HepG2 (cell line): ENCODE measurements at regions not wholly inside any gene's neighbourhood (a gene's known extent, or its start where the extent isn't known, plus 50 kb on each side); places are given as distances from the start of the nearest gene placed in this dataset.
"Not testable (repeated sequence)": the region's sequence is repeated elsewhere in the genome, so short reads cannot be mapped to it uniquely, and the experiment has no call there.

Experiments
- ATAC-seq: fragments of 200-7000 bp; cut with Tn5 transposase; 3 replicates; pipeline ENCODE4 v1.9.1; 2020; ENCODE audit warnings: mild to moderate bottlenecking, moderate library complexity
- BruUV-seq: library from RNA; stranded (reverse); fragments of 400-500 nt; replicated peaks from 2 replicates; lab custom pipeline; 2021; lab: Mats Ljungman, UMichigan
- CTCF ChIA-PET: fragments of 300-600 bp; formaldehyde crosslinking; extraction: SDS; loops from one replicate; lab custom pipeline; 2021; ENCODE audit warnings: low total read pairs, inconsistent platforms, low intra/inter-chr PET ratio; lab: Yijun Ruan, JAX
- POLR2A ChIA-PET: fragments of 350-600 bp; sonication (Branson Sonifier 250); formaldehyde crosslinking; loops from one replicate; lab custom pipeline; 2020; ENCODE audit warnings: antibody characterized with exemption, inconsistent platforms; lab: Yijun Ruan, JAX
- DNase-seq: peaks from one replicate; pipeline ENCODE4 v3.0.0-alpha.2; 2015; ENCODE audit warnings: low spot score
- FAIRE-seq: peaks from 3 replicates; lab custom pipeline; 2011; peaks lifted over from hg19 to GRCh38; lab: Jason Lieb, UNC
- H2AFZ ChIP-seq: one replicate; pipeline ENCODE4 v1.6.1; 2011; ENCODE audit warnings: low read length, inconsistent platforms
- H3K27ac ChIP-seq: fragments of 300-600 bp; 3 replicates; pipeline ENCODE4 v1.8.0; 2011; ENCODE audit warnings: mixed run types, mild to moderate bottlenecking, mixed read lengths, low read length, inconsistent platforms; ENCODE audit not compliant: insufficient read depth; ENCODE audit errors: extremely low read length
- H3K27me3 ChIP-seq, 2 experiments: fragments of 200-600 bp in 1 of 2; 2 replicates in 1 of 2; 3 replicates in 1 of 2; pipeline versions ENCODE4 v1.6.0 to v1.8.0; 2011; ENCODE audit warnings: low read length in 2 of 2, mild to moderate bottlenecking in 2 of 2, moderate library complexity in 2 of 2, inconsistent platforms in 1 of 2; ENCODE audit not compliant: insufficient read depth in 2 of 2, control insufficient read depth in 1 of 2
- H3K36me3 ChIP-seq, 2 experiments: fragments of 200-600 bp in 1 of 2; replicated peaks in 1 of 2; 2 replicates in 1 of 2; 3 replicates in 1 of 2; pipeline versions ENCODE4 v1.5.1 to v1.8.0; 2011; ENCODE audit warnings: low read length in 2 of 2, inconsistent platforms in 1 of 2; ENCODE audit not compliant: insufficient read depth in 2 of 2, control insufficient read depth in 1 of 2
- H3K4me1 ChIP-seq: 2 replicates; pipeline ENCODE4 v1.5.1; 2012; ENCODE audit warnings: low read length, inconsistent platforms; ENCODE audit not compliant: insufficient read depth
- H3K4me2 ChIP-seq: 2 replicates; pipeline ENCODE4 v1.6.0; 2011; ENCODE audit warnings: low read depth, low read length, inconsistent platforms
- H3K4me3 ChIP-seq, 3 experiments: fragments of 200-600 bp in 1 of 3; sonication (generic), shearing (Covaris generic) in 1 of 3; replicated peaks in 1 of 3; 2 replicates each; pipeline ENCODE4 v1.5.1; 2011 to 2016; ENCODE audit warnings: low read length in 3 of 3, inconsistent platforms in 2 of 3, low read depth in 2 of 3, mild to moderate bottlenecking in 2 of 3, control low read depth in 1 of 3, mixed read lengths in 1 of 3; ENCODE audit not compliant: insufficient read depth in 1 of 3
- H3K79me2 ChIP-seq: one replicate; pipeline ENCODE4 v1.6.1; 2011; ENCODE audit warnings: low read length, inconsistent platforms; ENCODE audit not compliant: insufficient read depth
- H3K9ac ChIP-seq: 2 replicates; pipeline ENCODE4 v1.6.0; 2011; ENCODE audit warnings: mild to moderate bottlenecking, low read depth, low read length, inconsistent platforms; ENCODE audit not compliant: insufficient read depth
- H3K9me3 ChIP-seq: 2 replicates; pipeline ENCODE4 v1.5.1; 2012; ENCODE audit warnings: mild to moderate bottlenecking, low read length
- H4K20me1 ChIP-seq: 2 replicates; pipeline ENCODE4 v1.6.0; 2011; ENCODE audit warnings: inconsistent platforms, mild to moderate bottlenecking, low read length, moderate library complexity; ENCODE audit not compliant: insufficient read depth
- EEA1 ChIP-seq: sonication (generic); formaldehyde crosslinking; IDR thresholded peaks from 2 replicates; pipeline ENCODE4 v1.5.1; 2020; ENCODE audit warnings: mild to moderate bottlenecking, missing genetic modification reagents, borderline replicate concordance
- IKZF4 ChIP-seq: sonication (generic); formaldehyde crosslinking; IDR thresholded peaks from 2 replicates; pipeline ENCODE4 v1.5.1; 2020; ENCODE audit warnings: borderline replicate concordance, mild to moderate bottlenecking, low read depth, missing genetic modification reagents; ENCODE audit errors: not compliant biosample characterization
- JUND ChIP-seq: sonication (generic); formaldehyde crosslinking; IDR thresholded peaks from 2 replicates; pipeline ENCODE4 v1.8.0; 2022; ENCODE audit warnings: mild to moderate bottlenecking, missing genetic modification reagents
- MED8 ChIP-seq: sonication (generic); formaldehyde crosslinking; IDR thresholded peaks from 2 replicates; pipeline ENCODE4 v1.8.1; 2023; ENCODE audit warnings: mild to moderate bottlenecking, missing genetic modification reagents; ENCODE audit not compliant: insufficient replicate concordance
- TAF1 ChIP-seq: sonication (generic); formaldehyde crosslinking; IDR thresholded peaks from 2 replicates; pipeline ENCODE4 v1.4.0; 2020; ENCODE audit warnings: missing genetic modification reagents
- ZMAT3 ChIP-seq: sonication (generic); formaldehyde crosslinking; conservative IDR thresholded peaks from 2 replicates; pipeline ENCODE4 v1.7.0; 2021; ENCODE audit warnings: missing genetic modification reagents
- WGBS: methylation state at CpG from one replicate; pipeline ENCODE4 v1.1.6; 2017; ENCODE audit warnings: low lambda C conversion rate; 5-methylcytosine and 5-hydroxymethylcytosine counted together
- in situ Hi-C: cut with HindIII; loops from 2 replicates; pipeline ENCODE4 v1.10.0; 2017; ENCODE audit warnings: low pct_unique_long_range_greater_than_20kb; ENCODE audit not compliant: extremely low pct_ligation_motif_present
- intact Hi-C: fragments of 100-400 bp; cut with micrococcal nuclease; formaldehyde crosslinking; loops from one replicate; pipeline ENCODE4 v1.10.0; 2022; ENCODE audit not compliant: unreplicated experiment
- TF ChIP-seq, protein P1 (sequence below): sonication (generic); formaldehyde crosslinking; IDR thresholded peaks from 2 replicates; pipeline ENCODE4 v1.4.0; 2020; ENCODE audit warnings: missing genetic modification reagents, borderline replicate concordance

DNA sequence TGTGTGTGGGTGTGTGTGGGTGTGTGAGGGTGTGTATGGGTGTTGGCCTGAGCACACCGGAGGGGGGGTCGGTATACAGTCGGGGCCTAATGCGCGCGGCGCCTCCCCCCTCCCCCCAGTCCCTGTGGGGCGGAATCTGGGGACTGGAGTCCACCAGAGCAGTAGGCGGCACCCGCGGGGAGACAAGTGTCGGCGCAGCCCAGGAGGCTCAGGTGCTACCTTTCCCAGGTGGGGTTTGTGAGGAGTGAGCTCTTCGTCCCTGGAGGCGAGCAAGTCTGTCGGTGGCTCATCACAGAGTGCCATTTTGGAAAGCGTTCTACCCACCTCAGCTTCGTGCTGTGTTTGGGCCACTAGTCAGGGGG, 2896.1 kb upstream of the TEKT4 start (continued):
- no peak for TF ChIP-seq ZMAT3 (CRISPR knock-in tag)
- TF ChIP-seq IKZF4 (CRISPR knock-in tag), result no peak
- TF ChIP-seq MED8 (CRISPR knock-in tag), result no peak
- TF ChIP-seq, protein P1, sequence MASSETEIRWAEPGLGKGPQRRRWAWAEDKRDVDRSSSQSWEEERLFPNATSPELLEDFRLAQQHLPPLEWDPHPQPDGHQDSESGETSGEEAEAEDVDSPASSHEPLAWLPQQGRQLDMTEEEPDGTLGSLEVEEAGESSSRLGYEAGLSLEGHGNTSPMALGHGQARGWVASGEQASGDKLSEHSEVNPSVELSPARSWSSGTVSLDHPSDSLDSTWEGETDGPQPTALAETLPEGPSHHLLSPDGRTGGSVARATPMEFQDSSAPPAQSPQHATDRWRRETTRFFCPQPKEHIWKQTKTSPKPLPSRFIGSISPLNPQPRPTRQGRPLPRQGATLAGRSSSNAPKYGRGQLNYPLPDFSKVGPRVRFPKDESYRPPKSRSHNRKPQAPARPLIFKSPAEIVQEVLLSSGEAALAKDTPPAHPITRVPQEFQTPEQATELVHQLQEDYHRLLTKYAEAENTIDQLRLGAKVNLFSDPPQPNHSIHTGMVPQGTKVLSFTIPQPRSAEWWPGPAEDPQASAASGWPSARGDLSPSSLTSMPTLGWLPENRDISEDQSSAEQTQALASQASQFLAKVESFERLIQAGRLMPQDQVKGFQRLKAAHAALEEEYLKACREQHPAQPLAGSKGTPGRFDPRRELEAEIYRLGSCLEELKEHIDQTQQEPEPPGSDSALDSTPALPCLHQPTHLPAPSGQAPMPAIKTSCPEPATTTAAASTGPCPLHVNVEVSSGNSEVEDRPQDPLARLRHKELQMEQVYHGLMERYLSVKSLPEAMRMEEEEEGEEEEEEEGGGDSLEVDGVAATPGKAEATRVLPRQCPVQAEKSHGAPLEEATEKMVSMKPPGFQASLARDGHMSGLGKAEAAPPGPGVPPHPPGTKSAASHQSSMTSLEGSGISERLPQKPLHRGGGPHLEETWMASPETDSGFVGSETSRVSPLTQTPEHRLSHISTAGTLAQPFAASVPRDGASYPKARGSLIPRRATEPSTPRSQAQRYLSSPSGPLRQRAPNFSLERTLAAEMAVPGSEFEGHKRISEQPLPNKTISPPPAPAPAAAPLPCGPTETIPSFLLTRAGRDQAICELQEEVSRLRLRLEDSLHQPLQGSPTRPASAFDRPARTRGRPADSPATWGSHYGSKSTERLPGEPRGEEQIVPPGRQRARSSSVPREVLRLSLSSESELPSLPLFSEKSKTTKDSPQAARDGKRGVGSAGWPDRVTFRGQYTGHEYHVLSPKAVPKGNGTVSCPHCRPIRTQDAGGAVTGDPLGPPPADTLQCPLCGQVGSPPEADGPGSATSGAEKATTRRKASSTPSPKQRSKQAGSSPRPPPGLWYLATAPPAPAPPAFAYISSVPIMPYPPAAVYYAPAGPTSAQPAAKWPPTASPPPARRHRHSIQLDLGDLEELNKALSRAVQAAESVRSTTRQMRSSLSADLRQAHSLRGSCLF (CRISPR knock-in tag), result no peak
- TF ChIP-seq JUND, result no peak
- no peak for TF ChIP-seq TAF1
- TF ChIP-seq EEA1 (CRISPR knock-in tag), result no peak

DNA sequence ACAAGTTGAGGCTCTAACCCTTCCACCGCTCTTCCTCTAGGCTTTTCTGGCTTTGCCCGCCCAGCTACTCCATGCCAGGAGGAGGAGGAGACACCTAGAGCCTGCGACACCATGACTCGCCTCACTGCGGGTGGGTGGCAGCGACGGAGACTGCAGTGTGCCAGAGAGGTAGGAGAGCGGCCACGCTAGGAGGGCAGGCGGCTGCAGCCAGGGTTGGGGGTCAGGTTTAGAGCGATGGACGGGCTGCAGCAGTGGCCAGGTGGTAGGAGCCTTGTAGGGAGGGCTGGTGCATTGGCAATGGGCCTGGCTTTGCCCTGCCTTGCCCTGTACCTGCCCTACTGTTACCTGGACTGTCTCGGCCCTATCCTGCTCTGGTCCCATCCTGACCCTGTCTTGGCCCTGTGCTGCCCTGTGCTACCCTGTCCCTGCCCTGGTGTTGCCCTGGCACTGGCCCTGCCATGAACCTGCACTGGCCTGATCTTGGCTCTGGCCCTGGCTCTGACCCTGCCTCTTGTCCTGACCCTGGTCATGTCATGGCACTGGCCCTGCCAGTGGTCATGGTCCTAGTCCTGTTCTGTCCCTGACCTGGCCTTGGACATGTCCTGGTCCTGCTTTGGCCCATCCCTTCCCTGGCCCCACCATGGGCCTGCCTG, 2890.1 kb upstream of the TEKT4 start:
- DNase-seq, H3K9ac ChIP-seq, H3K27ac ChIP-seq, POLR2A ChIA-PET, H3K79me2 ChIP-seq, H3K4me3 ChIP-seq, intact Hi-C loops, H3K27me3 ChIP-seq, H3K4me2 ChIP-seq, H3K36me3 ChIP-seq, H3K4me1 ChIP-seq, H3K9me3 ChIP-seq, H4K20me1 ChIP-seq, in situ Hi-C loops, BruUV-seq, ATAC-seq, H2AFZ ChIP-seq, CTCF ChIA-PET, FAIRE-seq: not testable (repeated sequence)
- 56% methylated on average over 9 of the region's 13 CpGs for WGBS

DNA sequence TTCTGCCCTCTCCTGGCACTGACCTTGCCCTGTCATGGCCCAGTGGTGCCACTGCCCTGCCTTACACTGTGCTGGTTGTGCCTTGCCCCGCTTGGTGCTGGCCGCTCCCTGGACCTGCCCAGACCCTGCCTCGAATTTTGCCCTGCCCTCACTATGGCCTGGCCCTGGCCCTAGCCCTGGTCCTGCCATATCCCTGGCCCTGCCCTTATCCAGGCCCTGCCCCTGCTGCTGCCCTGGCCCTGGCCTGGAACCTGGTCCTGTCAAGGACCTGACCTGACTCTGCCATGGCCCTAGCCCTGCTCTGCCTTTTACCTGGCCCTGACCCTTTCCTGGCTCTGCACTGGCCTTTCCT, 2889.6 kb upstream of the TEKT4 start:
- intact Hi-C loops, H2AFZ ChIP-seq, in situ Hi-C loops, H3K4me2 ChIP-seq, DNase-seq, CTCF ChIA-PET, POLR2A ChIA-PET, H3K27ac ChIP-seq, H4K20me1 ChIP-seq, ATAC-seq, BruUV-seq, H3K4me1 ChIP-seq, H3K4me3 ChIP-seq, H3K36me3 ChIP-seq, H3K9ac ChIP-seq, FAIRE-seq, H3K27me3 ChIP-seq, H3K9me3 ChIP-seq, H3K79me2 ChIP-seq: not testable (repeated sequence)
- WGBS, result no CpG with 5 or more reads among the region's 3 CpGs
